ENCODE measurements at regions not wholly inside any gene's neighbourhood (a gene's known extent, or its start where the extent isn't known, plus 50 kb on each side); places are given as distances from the start of the nearest gene placed in this dataset.
A peak's percentile ranks its signal among the peaks of the same experiment; 100 is the strongest.

DNA sequence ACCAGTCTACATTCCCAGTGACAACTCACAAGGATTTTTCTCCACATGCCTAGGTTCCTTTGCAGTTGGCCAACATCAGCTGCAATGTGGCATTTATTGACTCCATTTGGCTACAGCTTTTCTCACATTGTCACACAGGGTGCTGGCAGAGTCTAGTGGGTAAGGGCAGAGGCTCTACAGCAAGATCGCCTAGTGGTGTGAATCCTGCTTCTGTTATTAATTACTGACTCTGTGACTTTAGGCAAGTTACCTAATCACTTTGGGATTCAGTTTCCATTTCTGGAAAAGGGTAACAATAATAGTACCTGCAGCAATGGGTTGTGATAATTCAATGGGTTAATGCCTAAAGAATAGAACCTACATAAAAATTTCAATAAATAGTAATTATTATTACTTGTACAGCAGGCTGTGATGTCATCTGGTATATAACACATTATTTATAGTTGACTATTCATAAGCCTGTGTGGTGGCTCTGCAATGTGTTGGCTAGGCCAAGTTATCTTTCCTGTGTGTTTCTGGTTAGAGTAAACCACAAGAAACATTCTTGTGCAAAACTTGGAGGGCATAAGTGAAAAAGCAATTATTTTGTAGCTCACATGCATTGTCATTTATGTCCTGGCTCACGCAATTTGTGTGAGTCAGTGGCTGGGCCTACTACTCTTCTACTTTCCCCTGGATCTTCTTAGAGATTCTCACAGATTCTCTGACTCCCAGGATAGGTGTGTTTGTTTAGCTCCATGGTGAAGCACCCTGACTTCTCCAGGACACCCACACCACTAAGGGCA is 59.5 kb downstream of the PTGS2 start:
- DNase-seq = no peak

DNA sequence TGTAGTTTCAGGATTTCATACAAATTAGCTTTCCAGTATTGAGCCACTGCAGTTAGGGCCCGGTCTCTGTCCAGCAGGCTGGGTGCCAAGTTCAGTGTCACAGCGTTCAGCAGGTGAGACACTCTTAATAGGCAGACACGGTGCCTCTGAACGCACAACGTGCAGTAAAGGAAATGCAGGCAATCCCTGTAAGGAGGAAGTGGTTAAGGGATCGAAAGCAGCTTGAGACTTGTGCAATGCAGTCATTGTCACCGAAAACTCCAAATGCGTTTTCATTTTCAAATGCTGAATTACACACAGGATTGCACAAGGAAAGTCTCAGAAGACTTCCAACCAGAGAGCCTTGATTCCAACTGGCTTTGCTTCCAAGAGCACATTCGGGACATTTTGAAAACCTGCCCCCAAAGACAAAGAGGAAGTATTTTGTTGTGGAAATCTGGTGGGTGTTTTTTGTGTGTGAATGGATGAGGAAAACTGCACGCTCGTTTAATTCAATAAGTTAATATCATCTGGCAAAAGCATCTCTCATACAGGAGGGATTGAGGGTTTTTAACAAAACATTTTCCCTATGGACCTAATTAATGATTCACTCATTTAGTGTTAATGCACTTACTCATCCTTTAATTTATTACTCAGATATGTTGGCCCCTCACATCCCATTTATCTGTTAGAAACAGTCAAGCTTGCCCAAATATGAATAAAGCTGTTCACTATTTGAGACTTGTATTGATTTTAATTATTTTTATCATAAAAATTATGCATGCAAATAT is 61.6 kb downstream of the PTGS2 start:
- DNase-seq = peak in 1 of 2 donors; percentile 24

DNA sequence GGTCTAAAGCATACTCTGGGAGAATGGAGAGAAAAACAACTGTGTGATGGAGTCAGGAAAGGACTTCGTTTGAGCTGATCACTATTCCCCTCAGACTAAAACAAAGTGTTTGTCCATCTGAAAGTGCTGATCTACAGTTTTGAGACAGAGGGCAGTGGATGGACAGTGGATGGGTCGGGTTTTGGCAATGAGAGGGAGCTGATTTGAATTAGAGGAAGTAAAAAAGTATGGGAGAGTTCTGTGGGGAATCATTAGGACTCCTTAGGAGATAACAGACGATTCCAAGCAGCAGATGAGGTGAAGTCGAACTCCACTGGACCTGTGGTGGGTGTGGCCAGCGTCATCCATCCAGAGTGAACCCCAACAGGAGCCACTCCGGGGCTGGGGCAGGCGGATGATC is 62.3 kb downstream of the PTGS2 start:
- DNase-seq = no peak

DNA sequence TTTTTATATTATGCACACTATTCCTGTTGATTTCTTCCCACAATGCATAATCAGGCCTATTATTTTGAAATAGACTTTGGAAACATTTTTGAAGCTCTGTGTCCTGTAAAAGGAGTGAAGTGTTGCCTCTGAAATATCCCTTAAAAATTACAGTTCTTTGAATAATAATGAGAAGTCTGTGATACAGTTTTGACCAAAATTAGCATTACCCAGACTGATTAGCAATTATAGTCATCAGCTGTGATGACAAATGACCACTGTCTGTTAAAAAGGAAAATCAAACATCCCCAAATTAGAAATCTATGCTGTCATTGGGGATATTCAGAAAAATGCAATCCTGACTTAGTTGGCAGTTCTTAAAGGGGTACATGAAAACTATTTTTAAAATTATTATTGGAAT is 63.7 kb downstream of the PTGS2 start:
- DNase-seq = no peak

DNA sequence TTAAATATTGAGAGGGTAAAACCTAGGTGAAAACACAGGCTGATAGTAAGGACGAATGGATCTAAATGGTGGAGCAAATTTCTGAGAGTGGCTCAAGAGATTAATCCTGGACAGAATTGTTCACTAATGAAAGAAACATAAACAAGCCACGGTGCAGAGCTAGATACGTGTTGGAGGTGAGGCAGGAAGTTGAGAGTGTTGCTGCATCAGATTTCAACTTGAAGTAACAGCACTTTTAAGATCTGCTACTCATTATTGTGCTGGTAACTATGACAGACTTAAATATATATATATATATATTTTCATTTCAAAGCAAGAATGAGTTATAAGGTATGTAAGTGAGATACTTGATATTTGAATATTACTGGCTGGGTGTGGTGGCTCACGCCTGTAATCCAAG is 64.9 kb downstream of the PTGS2 start:
- no peak for DNase-seq

DNA sequence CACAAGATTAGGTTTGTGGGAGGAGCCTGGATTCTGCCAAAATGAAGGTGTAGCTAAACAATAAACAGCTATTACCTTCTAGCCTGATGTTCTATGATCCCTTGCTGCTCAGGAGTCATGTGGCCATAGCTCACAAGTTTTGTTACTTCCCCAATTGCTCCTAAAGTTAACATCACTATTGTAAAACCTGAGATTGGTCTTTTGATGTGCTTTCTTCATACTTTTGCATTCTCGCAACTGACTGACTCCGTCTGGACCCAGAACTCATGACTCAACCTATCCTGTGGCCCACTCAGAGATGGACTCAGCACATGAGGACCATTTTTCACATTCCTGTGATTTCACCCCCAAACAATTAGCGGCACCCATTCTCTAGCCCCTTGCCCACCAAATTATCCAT is 69.1 kb downstream of the PTGS2 start:
- no peak for DNase-seq

DNA sequence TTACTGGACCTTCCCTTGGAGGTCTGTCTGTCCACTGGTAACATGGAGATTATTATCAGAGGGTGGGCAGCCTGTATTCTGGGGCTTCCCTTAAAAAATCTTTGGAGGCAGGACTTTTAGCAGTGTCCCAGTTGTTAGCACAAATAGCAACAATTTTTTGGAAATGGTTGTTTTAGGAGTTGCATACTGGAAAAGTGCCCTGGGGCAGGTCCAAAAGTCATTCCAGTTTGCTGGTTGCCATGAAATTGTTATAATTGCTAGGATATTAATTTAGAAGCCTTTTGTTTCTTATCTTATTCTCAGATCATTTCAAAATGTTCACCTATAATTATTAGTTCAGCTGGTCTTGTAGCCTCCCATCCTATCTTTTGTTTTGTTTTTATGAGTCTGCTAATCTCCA is 71.0 kb downstream of the PTGS2 start:
- DNase-seq = no peak

DNA sequence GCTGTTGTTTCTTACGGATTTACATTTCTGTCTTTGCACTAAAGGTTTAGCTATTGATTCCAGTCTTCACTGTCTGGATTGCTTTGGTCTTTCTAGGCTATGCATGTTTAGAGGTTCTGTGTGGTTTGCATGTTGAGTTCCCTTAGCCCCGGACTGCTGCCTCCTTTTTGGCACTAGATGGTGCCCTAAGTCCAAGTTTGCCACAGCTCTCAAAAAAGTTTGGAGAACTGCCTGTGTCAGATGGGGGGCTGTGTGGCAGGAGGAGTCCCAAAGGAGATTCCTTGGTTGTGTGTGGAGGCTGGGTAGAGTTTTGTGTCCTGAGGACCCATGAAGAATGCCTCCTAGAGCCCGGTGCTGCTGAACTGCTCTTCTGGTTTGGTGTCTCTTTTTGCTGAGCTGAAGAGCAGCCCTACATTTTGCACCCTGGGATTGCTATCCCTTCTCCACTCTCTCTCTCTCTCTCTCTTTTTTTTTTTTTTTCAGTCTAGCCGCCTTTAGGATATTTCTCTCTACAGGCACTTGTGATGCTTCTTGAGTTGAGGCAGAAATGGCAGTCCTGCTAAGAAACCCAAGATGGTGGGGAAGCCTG is 74.4 kb downstream of the PTGS2 start:
- DNase-seq = no peak

DNA sequence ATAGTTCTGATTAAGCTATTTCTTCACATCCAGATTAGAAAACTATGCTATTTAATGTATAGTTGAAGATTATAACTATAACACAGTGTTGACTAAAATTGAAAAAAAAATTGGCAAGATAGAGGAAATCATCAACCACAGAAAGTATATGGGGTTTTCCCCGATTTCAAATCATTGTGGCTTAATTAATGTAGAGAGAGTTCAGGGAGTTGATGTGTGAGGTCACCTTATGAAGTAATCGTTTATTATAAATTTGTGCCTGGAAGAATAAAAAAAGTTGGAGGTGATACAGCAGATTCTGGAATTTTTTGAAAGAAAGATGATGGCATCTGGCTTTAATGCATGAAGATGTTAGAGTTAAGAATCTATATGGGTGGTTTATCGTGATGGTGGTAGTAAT is 84.3 kb downstream of the PTGS2 start:
- DNase-seq = no peak

DNA sequence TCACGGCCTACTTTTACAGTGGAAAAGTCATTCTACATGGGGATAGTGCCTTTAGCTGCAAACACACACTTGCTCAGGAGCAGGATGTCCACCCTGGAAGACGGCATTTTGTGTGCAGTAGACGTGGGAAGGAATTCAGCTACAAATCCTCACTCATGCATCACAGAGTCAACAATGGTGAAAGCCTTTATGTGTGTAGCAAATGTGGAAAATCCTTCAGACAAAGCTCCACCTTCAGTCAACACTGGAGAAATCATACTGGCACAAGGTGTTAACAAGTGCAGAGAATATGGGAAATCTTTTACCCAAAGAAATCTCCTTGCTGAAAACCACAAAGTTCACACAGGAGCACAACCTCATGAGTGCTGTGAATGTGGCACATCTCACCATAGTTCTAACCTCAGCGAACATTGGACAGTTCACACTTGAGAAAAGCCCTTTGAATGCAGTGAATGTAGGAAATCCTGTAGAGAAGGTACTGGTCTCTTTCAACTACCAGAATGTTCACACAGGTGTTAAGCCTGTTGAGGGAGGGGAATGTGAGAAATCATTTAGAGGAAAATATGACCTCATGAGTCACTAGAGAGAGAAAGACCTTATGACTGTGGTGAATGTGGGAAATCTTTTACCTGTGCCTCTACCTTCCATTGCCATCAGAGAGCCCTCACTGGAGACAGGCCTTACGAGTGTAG is 101.8 kb downstream of the PTGS2 start:
- no peak for DNase-seq

DNA sequence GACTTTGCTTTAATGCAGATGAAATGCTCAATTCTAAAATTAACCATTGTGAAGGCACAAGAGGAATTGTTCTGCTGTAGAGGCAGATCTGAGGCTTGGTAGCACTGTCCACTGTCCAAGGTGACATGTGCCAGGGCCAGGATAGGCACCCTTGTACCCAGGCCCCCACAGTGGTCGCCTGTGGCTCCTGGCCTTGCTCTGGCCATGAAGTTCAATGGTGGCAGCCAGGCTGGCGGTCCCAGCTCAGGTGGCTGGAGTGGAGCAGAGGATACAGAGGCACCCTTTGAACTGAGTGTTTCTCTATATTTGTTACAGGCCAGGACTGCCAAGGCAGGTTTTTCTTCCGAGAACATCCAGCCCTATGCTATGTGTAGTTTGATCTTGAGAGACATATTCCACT is 102.6 kb downstream of the PTGS2 start:
- DNase-seq = no peak

DNA sequence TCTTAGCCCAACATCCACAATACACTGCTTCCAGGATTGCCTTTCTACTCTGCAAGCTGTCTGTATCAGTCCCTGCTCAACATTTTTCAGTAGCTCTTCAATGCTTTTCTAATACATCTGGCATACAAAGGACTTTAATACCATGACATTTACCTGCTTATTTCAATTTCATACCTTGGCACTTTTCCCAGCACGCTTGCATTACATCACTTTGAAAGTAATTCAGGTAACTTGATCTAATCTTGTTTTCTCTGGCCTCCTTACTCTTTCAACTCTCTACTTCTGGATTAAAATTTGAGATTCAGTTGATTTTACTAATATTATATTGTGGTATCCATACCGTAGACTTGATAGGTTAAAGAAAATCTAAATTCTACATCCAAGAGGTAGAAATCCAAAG is 103.0 kb downstream of the PTGS2 start:
- DNase-seq = no peak

DNA sequence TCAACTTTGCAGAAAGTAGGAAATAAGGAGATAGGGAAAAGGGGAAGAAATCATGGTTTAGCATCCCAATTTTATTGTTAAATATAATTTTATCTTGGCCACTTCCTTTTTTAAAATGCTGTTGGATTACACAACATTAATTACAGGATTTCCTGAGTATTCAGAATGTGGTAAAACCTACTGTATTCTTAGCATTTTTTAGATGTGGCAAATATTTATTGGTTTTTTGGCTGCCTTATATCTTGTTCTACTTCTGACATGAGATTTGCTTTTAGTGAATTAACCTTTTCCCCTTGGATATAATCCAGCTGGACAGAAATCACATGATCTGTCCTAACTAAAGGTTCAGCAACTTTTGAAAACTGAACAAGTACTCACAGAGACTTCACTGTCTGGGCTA is 104.9 kb downstream of the PTGS2 start:
- no peak for DNase-seq

DNA sequence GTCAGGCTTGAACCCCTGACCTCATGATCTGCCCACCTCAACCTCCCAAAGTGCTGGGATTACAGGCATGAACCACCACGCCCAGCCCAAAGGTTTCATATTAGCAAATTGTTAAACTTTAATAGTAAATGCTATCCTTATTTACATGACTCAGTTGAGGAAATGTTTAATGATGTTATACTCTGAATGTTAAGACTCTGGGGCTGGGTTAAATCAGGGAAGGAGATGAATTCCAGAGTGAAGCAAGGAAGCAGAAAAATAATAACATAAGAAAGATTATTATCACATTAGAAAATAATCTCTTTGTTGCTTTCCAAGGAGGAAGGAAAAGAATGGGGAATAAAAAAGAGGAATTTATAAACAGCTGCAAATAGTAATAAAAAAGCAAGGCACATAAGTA is 105.3 kb downstream of the PTGS2 start:
- no peak for DNase-seq

DNA sequence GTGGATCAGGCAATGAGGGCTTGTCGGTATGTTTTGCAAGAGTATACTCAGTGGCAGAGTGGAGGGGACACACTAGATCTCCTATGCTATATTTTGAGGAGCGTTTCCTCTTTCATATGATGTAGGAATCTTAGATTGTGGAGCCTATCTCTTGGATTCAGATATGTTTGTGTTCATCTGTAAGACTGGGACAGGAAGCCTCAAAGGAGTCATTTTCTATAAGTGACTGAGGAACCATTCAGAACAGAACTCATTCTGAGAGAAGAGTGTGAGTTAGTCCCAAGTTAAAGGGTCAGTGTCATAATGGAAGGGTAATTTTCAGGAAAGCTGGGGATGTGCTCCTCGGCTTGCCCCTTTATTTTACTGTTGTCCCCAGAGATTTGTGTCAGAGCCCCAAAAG is 107.7 kb downstream of the PTGS2 start:
- DNase-seq = no peak

DNA sequence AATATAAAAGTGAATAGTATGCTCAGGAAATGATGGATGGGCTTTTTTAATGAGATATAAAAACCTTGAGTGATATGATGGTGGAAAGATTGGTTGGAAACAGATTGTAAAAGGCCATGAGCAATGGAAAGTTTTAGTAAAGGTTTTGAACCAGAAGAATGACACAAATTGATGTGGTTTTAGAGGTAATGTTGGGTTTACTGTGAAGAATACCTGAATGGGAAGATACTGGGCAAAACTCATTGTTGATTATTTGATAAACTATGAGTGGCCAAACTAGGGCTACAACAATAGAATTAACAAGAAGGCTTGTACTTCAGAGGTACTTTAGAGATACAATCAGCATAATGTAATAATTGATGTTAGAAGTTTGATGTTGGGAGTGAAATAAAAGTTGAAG is 108.5 kb downstream of the PTGS2 start:
- no peak for DNase-seq

DNA sequence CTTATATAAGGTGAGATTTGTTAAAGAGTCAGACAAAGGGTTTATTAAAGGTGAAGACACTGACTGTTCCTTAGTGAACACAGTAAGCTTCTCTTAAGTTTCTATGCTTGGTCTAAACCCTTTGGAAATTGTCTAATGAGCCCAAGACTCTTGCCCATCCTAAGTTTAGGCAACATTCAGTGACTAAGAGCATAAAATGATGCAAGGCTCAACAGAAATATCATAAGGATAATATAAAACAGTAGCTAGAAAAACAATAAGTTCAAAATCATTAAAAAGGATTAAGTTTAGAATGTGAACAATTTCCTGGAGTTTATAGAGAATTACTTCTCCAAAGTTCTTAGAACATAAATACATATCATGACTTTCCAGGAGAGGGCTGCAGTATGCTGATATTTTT is 108.9 kb upstream of the PDC start:
- no peak for DNase-seq

DNA sequence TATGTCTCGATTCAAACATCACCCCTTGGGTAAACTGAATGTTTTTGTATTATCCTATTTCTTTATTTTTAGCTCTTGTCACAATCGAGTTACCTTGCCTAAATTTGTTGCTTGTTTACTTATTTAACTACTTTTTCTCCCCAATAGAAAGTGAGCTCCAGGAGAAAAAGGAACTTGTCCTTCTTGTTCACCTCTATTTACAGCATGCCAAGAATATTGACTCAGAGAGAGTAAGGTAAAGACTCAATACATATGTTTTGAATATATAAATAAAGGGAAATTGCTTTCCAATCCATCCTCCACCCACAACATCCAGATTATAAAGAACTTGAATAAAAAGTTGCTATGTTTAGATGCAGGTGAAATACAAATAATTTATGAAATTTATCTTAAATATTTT is 107.3 kb upstream of the PDC start:
- DNase-seq = no peak

DNA sequence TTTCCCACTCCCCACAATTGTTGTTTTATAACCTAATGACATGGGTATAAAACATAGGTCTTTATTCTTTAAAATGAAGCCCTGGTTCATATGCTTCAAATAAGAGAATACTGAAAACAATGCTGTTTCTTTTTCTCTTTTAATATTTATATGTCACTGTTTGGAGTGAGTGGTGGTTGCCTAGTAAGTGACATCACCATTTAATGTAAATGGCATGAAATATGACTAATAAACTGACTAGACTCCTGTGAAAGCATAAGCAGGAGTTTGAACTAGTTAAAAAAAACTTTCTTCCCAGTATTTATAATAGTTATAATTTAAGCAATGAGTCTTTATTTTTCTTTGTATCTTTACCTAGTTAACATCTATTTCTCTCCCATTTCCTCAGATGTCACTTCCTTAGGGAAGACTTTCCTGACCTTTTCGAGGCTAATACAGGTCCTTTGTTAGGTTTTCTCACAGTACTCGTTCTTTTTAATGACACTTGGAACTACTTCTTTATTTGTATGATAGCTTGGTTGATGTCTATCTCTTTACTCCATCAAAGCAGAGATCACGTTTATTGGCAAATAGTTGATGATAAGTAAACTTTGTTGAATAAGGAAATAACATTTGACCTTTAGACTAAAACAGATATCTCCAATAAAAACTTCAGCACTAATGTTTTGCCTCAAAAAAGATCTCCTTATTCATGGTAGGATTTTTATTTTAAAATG is 105.4 kb upstream of the PDC start:
- DNase-seq = no peak

DNA sequence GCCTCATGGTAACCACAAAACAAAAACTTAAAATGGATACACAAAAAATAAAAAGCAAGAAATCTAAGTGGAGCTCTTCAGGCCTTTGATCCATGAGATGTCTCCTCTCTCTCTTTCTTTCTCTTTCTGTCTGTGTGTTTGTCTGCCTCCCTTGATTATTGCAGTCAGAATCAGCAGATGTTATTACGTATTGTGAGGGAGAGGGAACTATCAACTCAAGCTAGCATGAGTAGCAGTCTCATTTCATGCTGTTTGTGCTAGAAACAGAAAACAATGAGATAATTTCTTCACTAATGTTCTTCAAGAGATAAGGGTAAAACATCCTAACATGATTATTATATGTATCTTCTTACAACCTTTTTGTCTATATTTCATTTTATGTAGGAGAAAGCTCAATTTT is 103.7 kb upstream of the PDC start:
- no peak for DNase-seq

DNA sequence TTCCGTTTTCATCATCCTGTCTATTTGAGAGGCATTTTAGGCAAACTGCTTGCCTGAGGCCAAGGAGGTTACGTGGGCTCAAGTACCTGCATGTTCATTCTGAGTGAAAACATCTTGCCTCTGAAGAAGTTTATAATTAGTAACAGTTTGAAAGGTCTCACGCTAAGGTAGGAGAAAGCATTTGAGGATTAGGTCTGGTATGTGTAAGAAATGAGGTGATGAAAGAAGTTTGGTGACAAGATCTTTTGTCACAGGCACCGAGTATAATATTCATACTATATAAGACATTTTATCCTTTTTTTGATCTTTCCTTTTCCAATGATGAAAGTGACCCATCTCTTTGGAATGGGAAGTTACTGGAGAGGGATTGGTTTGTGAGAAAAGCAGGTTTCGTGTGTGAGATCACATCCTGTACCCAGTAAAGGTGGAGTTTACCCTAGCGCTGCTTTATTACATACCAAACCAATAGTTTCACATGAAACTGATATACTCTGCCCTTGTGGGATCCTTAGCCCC is 98.7 kb upstream of the PDC start:
- no peak for DNase-seq

DNA sequence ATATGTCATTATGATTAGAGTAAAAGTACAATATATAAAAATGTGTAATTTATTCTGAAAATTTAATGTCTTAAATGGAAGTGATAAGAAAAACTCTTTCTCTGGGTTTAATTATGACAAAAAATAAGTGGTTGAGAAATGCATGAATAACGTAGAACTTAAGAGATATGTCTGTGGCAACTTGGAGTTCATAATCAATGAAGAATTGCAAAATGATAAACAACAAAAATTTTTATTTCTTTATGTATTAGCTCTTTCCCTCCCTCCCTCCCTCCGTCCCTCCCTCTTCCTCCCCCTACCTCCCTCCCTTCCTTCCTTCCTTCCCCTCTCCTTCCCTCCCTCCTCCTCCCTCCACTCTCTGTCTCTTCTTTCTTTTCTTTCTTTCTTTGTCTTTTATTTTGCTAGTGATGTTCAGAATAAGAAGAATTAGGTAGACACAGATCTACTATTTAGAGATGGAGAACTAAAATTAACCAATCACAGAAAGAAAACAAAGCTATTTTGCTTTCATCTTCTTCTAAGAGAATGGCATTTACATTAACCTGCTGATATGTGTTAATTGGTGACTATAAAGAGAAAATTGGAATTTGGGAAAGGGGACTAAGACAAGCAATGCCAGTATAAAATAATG is 96.3 kb upstream of the PDC start:
- DNase-seq = no peak

Data from hippocampal formation (tissue), 2 donors.